ENCODE measurements at regions not wholly inside any gene's neighbourhood (a gene's known extent, or its start where the extent isn't known, plus 50 kb on each side); places are given as distances from the start of the nearest gene placed in this dataset.

DNA sequence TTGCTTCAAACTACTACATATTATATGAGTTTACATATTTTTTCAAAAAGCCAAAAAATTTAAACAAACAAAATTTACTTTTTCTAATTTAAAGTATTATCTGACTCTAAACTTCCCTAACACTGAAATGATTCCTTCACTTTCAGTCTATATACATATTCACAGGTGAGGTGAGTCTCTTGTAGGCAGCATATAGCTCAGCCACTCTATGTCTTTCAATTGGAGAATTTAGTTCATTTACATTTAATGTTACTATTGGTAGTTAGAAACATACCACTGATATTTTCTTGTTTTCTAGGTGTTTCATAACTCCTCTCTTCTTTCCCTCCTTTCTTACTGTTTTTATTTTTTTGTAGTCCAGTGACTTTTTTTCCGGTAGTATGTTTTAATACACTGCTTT lies 387.1 kb downstream of the MRPL39 start:
- Histone ChIP-seq H3K9me3 (no peaks in the 10 kb centered on the region), H3K4me1 (ENCODE audit: insufficient read depth) (no peaks in the 10 kb centered on the region), H3K4me3 (no peak overlapping the region), H3K27ac (no peak overlapping the region), H3K27me3 (no peaks in the 10 kb centered on the region), H3K36me3 (no peaks in the 10 kb centered on the region)
- intact Hi-C loops (cut with DNase I), result no loop called here
- DNase-seq, result no peak
- WGBS, 3 donors, result 93 to 95% (median 94%) methylated on average over 1 of the region's 1 CpG
- TF ChIP-seq, protein P1, sequence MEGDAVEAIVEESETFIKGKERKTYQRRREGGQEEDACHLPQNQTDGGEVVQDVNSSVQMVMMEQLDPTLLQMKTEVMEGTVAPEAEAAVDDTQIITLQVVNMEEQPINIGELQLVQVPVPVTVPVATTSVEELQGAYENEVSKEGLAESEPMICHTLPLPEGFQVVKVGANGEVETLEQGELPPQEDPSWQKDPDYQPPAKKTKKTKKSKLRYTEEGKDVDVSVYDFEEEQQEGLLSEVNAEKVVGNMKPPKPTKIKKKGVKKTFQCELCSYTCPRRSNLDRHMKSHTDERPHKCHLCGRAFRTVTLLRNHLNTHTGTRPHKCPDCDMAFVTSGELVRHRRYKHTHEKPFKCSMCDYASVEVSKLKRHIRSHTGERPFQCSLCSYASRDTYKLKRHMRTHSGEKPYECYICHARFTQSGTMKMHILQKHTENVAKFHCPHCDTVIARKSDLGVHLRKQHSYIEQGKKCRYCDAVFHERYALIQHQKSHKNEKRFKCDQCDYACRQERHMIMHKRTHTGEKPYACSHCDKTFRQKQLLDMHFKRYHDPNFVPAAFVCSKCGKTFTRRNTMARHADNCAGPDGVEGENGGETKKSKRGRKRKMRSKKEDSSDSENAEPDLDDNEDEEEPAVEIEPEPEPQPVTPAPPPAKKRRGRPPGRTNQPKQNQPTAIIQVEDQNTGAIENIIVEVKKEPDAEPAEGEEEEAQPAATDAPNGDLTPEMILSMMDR (IDR thresholded peaks at IDR 0.05), result no peak
- TF ChIP-seq EP300 (IDR thresholded peaks at IDR 0.05), result no peak
- TF ChIP-seq POLR2A (IDR thresholded peaks at IDR 0.05), result no peak

DNA sequence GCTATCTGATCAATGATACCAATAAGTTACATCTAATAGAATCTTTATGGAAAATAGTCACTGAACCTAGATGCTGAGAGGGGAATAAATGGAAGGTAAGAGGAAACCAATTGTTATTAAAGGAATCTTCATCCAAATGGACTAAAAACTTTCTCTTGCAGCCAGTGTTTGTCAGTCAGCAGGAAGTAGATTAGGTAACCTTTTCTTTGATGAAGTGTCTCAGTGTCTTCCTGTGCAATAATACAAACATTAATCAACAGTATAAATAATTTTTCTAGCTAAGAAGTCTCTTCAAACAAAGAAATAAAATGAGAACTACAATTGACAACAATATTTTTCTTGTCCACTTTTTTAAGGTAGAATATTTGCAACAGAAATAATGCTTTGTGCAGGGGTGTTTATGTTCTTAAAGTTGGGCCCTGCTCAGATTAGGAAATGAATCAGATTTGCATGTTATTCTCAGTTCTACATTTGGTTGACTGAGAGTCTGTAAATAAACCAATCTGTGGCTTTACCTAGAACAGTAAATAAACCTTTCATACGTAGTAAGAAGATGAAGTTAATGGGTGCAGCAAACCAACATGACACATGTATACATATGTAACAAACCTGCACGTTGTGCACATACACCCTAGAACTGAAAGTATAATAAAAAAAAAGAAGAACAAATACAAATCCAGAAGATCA lies 391.4 kb downstream of the MRPL39 start:
- DNase-seq, result no peak
- Histone ChIP-seq H3K4me3 (no peak overlapping the region), H3K9me3 (no peaks in the 10 kb centered on the region), H3K27ac (no peak overlapping the region), H3K36me3 (no peaks in the 10 kb centered on the region), H3K27me3 (no peaks in the 10 kb centered on the region), H3K4me1 (ENCODE audit: insufficient read depth) (no peaks in the 10 kb centered on the region)
- WGBS, 3 donors, result 57 to 77% (median 59%) methylated on average over 2 of the region's 2 CpGs
- TF ChIP-seq EP300 (IDR thresholded peaks at IDR 0.05) (no peak), POLR2A (IDR thresholded peaks at IDR 0.05) (no peak)
- TF ChIP-seq, protein P1 (IDR thresholded peaks at IDR 0.05), result no peak
- intact Hi-C loops (cut with DNase I), result no loop called here

DNA sequence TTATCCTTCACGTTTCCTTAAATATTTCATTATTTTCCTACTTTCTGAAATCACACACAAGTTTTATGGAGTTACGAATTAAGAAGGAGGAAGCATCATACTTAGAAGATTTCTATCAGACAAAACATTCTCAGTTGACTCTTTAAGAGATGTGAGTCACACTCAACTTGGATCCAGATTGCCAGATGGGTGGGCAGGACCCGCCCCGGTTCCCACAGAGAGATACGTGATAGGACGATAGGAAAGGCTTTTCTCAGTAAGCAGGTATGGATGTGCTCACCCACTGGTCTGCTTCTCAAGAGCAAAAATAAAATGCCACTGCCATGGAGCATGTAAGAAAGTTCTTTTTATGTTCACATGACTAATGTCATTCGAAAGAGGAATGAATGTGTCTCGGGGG lies 392.6 kb downstream of the MRPL39 start:
- no peak for DNase-seq
- TF ChIP-seq EP300 (IDR thresholded peaks at IDR 0.05), result no peak
- TF ChIP-seq, protein P1 (IDR thresholded peaks at IDR 0.05), result no peak
- no peak for TF ChIP-seq POLR2A (IDR thresholded peaks at IDR 0.05)
- 80 to 85% (median 84%) methylated on average over 8 of the region's 8 CpGs for WGBS, 3 donors
- no peaks in the 10 kb centered on the region for H3K27me3 ChIP-seq
- no peaks in the 10 kb centered on the region for H3K9me3 ChIP-seq
- no peaks in the 10 kb centered on the region for H3K36me3 ChIP-seq
- H3K4me1 ChIP-seq (ENCODE audit: insufficient read depth), result no peaks in the 10 kb centered on the region
- intact Hi-C loops (cut with DNase I), result no loop called here
- H3K4me3 ChIP-seq, result no peak overlapping the region
- H3K27ac ChIP-seq, result no peak overlapping the region

DNA sequence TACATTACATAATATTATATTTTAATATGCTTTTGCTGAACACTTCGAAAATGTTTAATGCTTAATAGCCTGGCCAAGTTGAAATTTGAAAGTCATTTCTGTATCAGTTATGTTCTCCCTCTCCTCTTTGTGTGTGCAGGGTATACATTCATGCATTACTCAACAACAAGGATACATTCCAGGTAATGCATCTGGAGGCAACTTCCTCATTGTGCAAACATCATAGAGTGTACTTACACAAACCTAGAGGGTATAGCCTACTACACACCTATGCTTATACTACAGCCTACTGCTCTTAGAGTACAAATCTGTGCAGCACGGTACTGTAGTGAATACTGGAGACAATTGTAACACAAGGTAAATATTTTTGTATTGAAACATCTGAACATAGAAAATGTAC lies 407.3 kb downstream of the MRPL39 start:
- Histone ChIP-seq H3K4me1 (ENCODE audit: insufficient read depth) (no peaks in the 10 kb centered on the region), H3K4me3 (no peak overlapping the region), H3K36me3 (no peaks in the 10 kb centered on the region), H3K9me3 (no peaks in the 10 kb centered on the region), H3K27me3 (no peaks in the 10 kb centered on the region), H3K27ac (no peak overlapping the region)
- intact Hi-C loops (cut with DNase I), result no loop called here
- DNase-seq, result no peak
- TF ChIP-seq EP300 (IDR thresholded peaks at IDR 0.05) (no peak), POLR2A (IDR thresholded peaks at IDR 0.05) (no peak)
- TF ChIP-seq, protein P1 (IDR thresholded peaks at IDR 0.05), result no peak
- 83 to 88% (median 85%) methylated on average over 2 of the region's 2 CpGs for WGBS, 3 donors
